ENCODE measurements at regions not wholly inside any gene's neighbourhood (a gene's known extent, or its start where the extent isn't known, plus 50 kb on each side); places are given as distances from the start of the nearest gene placed in this dataset.
"Not testable (repeated sequence)": the region's sequence is repeated elsewhere in the genome, so short reads cannot be mapped to it uniquely, and the experiment has no call there.

DNA sequence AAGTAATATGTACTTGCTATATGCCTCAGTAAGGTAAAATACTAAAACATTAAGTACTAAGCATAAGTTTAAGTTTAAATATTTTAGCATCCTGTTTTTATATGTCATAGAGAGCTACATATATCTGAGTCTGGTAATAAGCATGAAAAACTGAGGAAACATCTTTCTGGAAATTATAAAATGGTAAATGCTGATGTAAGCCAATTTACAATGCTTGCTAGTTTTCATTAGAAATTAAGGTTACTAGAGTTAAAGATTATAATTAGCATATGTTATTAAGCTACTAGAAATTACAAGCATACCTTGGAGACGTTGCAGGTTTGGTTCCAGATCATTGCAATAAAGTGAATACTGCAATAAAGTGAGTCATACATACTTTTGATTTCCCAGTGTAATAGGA is 477.0 kb upstream of the LRRC7 start:
- Histone ChIP-seq H3K9me2 (no peaks in the 10 kb centered on the region), H3K9ac (no peak overlapping the region), H3K4me3 (ENCODE audit: low read depth in 2 of 2, low read length in 1 of 2) (no peak overlapping the region), H3F3A (replicated peaks; ENCODE audit: insufficient read depth) (no peaks in the 10 kb centered on the region), H2AFZ (ENCODE audit: low read depth) (no peak overlapping the region), H3K27me3 (ENCODE audit: insufficient read depth) (no peaks in the 10 kb centered on the region), H4K20me1 (ENCODE audit: insufficient read depth) (no peaks in the 10 kb centered on the region), H3K27ac (ENCODE audit: low read depth in 2 of 2, low read length in 1 of 2) (no peak overlapping the region), H3K36me3 (replicated peaks in 1 of 2; ENCODE audit: control insufficient read depth in 1 of 2, insufficient read depth in 2 of 2, low read length in 1 of 2) (no peaks in the 10 kb centered on the region), H3K9me3 (no peaks in the 10 kb centered on the region), H3K4me2 (no peak overlapping the region), H3K4me1 (ENCODE audit: control insufficient read depth in 1 of 2, insufficient read depth in 2 of 2, low read depth in 1 of 2, low read length in 1 of 2) (peaks cover 0 to 2% of the 10 kb centered on the region in 2 experiments; a peak in 2 of 4 replicates), H3K79me2 (ENCODE audit: insufficient read depth) (no peaks in the 10 kb centered on the region)
- POLR2A ChIA-PET: no interaction called here
- no peak for DNase-seq
- 15% methylated on average over 1 of the region's 1 CpG for WGBS (ENCODE audit: low lambda C conversion rate)
- TF ChIP-seq RAD21 (IDR thresholded peaks at IDR 0.05; ENCODE audit: low read length) (no peak), RFX5 (IDR thresholded peaks at IDR 0.05; ENCODE audit: low read length) (no peak), POLR2AphosphoS5 (IDR thresholded peaks at IDR 0.05; ENCODE audit: low read depth, low read length) (no peak), TAF1 (IDR thresholded peaks at IDR 0.05; ENCODE audit: borderline replicate concordance, low read depth, low read length) (no peak), CHD2 (IDR thresholded peaks at IDR 0.05; ENCODE audit: low read length, partially characterized antibody) (no peak), EZH2phosphoT487 (IDR thresholded peaks at IDR 0.05; ENCODE audit: borderline replicate concordance, low read depth) (no peak), ELF1 (IDR thresholded peaks at IDR 0.05) (no peak), MXI1 (IDR thresholded peaks at IDR 0.05; ENCODE audit: low read depth, low read length) (no peak), NRF1 (IDR thresholded peaks at IDR 0.05; ENCODE audit: low read depth, low read length) (no peak), TCF12 (IDR thresholded peaks at IDR 0.05) (no peak), EP300 (IDR thresholded peaks at IDR 0.05; ENCODE audit: borderline replicate concordance in 1 of 2, low read depth in 1 of 2, low read length in 1 of 2) (no peak), RXRA (IDR thresholded peaks at IDR 0.05; ENCODE audit: borderline replicate concordance, low read depth) (no peak), TEAD4 (IDR thresholded peaks at IDR 0.05; ENCODE audit: borderline replicate concordance, insufficient read depth) (no peak), FOSL2 (IDR thresholded peaks at IDR 0.05; ENCODE audit: borderline replicate concordance, low read depth) (no peak)
- TF ChIP-seq, protein P1, sequence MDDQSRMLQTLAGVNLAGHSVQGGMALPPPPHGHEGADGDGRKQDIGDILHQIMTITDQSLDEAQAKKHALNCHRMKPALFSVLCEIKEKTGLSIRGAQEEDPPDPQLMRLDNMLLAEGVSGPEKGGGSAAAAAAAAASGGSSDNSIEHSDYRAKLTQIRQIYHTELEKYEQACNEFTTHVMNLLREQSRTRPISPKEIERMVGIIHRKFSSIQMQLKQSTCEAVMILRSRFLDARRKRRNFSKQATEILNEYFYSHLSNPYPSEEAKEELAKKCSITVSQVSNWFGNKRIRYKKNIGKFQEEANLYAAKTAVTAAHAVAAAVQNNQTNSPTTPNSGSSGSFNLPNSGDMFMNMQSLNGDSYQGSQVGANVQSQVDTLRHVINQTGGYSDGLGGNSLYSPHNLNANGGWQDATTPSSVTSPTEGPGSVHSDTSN (IDR thresholded peaks at IDR 0.05): no peak
- TF ChIP-seq, protein P2, sequence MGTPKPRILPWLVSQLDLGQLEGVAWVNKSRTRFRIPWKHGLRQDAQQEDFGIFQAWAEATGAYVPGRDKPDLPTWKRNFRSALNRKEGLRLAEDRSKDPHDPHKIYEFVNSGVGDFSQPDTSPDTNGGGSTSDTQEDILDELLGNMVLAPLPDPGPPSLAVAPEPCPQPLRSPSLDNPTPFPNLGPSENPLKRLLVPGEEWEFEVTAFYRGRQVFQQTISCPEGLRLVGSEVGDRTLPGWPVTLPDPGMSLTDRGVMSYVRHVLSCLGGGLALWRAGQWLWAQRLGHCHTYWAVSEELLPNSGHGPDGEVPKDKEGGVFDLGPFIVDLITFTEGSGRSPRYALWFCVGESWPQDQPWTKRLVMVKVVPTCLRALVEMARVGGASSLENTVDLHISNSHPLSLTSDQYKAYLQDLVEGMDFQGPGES (IDR thresholded peaks at IDR 0.05; ENCODE audit: low read depth, low read length): no peak
- TF ChIP-seq, protein P3, sequence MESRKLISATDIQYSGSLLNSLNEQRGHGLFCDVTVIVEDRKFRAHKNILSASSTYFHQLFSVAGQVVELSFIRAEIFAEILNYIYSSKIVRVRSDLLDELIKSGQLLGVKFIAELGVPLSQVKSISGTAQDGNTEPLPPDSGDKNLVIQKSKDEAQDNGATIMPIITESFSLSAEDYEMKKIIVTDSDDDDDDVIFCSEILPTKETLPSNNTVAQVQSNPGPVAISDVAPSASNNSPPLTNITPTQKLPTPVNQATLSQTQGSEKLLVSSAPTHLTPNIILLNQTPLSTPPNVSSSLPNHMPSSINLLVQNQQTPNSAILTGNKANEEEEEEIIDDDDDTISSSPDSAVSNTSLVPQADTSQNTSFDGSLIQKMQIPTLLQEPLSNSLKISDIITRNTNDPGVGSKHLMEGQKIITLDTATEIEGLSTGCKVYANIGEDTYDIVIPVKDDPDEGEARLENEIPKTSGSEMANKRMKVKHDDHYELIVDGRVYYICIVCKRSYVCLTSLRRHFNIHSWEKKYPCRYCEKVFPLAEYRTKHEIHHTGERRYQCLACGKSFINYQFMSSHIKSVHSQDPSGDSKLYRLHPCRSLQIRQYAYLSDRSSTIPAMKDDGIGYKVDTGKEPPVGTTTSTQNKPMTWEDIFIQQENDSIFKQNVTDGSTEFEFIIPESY (IDR thresholded peaks at IDR 0.05; ENCODE audit: borderline replicate concordance, low read depth): no peak
- TF ChIP-seq, protein P4, sequence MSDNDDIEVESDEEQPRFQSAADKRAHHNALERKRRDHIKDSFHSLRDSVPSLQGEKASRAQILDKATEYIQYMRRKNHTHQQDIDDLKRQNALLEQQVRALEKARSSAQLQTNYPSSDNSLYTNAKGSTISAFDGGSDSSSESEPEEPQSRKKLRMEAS (IDR thresholded peaks at IDR 0.05; ENCODE audit: low read depth): no peak
- CTCF ChIA-PET: no interaction called here

DNA sequence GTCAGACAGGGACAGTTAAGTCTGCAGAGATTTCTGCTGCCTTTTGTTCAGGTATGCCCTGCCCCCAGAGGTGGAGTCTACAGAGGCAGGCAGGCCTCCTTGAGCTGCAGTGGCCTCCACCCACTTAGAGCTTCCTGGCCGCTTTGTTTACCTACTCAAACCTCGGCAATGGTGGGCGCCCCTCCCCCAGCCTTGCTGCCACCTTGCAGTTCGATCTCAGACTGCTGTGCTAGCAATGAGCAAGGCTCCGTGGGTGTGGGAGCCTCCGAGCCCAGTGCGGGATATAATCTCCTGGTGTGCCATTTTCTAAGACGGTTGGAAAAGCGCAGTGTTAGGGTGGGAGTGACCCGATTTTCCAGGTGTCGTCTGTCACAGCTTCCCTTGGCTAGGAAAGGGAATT is 465.7 kb upstream of the LRRC7 start:
- CTCF ChIA-PET; H3F3A ChIP-seq (replicated peaks; ENCODE audit: insufficient read depth); H3K4me1 ChIP-seq (ENCODE audit: control insufficient read depth in 1 of 2, insufficient read depth in 2 of 2, low read depth in 1 of 2, low read length in 1 of 2); H3K9ac ChIP-seq; H3K4me3 ChIP-seq (ENCODE audit: low read depth in 2 of 2, low read length in 1 of 2); H3K27ac ChIP-seq (ENCODE audit: low read depth in 2 of 2, low read length in 1 of 2); H4K20me1 ChIP-seq (ENCODE audit: insufficient read depth); H2AFZ ChIP-seq (ENCODE audit: low read depth); H3K9me3 ChIP-seq; H3K79me2 ChIP-seq (ENCODE audit: insufficient read depth); H3K4me2 ChIP-seq; H3K27me3 ChIP-seq (ENCODE audit: insufficient read depth); H3K9me2 ChIP-seq; DNase-seq; H3K36me3 ChIP-seq (replicated peaks in 1 of 2; ENCODE audit: control insufficient read depth in 1 of 2, insufficient read depth in 2 of 2, low read length in 1 of 2); POLR2A ChIA-PET: not testable (repeated sequence)
- 87% methylated on average over 3 of the region's 11 CpGs for WGBS (ENCODE audit: low lambda C conversion rate)

Data from SK-N-SH (cell line).